ENCODE measurements at regions not wholly inside any gene's neighbourhood (a gene's known extent, or its start where the extent isn't known, plus 50 kb on each side); places are given as distances from the start of the nearest gene placed in this dataset.
"Not testable (repeated sequence)": the region's sequence is repeated elsewhere in the genome, so short reads cannot be mapped to it uniquely, and the experiment has no call there.

DNA sequence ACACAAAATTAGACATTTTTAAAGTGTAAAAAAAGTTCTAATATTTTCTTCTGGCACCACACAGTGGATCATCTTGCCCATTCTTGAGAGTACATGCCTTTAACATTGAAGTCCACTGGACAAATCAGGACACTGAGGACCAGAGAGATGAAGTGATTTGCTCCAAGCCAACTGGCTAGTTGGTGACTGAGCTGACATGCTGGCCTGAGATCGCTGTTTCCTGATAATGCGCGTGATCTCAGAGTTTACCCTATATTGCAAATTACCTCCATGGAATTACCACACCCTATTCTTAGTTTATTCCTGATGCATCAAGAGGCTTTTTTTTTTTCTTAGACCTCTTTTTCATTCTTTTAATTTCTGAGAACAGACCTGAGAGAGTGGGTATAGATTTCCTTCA, 432.8 kb downstream of the CD83 start:
- no peak overlapping the region for H3K27ac ChIP-seq (ENCODE audit: low read length, poor library complexity, severe bottlenecking)
- no peaks in the 10 kb centered on the region for H3K79me1 ChIP-seq (replicated peaks; ENCODE audit: low read length, poor library complexity, severe bottlenecking)
- H2BK120ac ChIP-seq (ENCODE audit: low read depth, low read length): no peak overlapping the region
- WGBS: 97% methylated on average over 3 of the region's 3 CpGs
- H3K9ac ChIP-seq (ENCODE audit: low read length): no peak overlapping the region
- H3K18ac ChIP-seq (ENCODE audit: low read depth in 1 of 2, low read length in 2 of 2): no peak overlapping the region
- no peaks in the 10 kb centered on the region for H3K36me3 ChIP-seq (ENCODE audit: control insufficient read depth in 1 of 2, insufficient read depth in 2 of 2, low read depth in 1 of 2, low read length in 2 of 2)
- H2BK15ac ChIP-seq (ENCODE audit: low read depth, poor library complexity, severe bottlenecking): no peak overlapping the region
- DNase-seq: no peak
- no peak overlapping the region for H2AK5ac ChIP-seq (ENCODE audit: low read length, severe bottlenecking)
- H3K4me2 ChIP-seq (ENCODE audit: low read length, poor library complexity, severe bottlenecking): no peak overlapping the region
- H2BK12ac ChIP-seq (ENCODE audit: low read length in 2 of 2): no peak overlapping the region
- no peak overlapping the region for H3K23ac ChIP-seq (ENCODE audit: low read length in 2 of 2)
- no peak overlapping the region for H4K8ac ChIP-seq (ENCODE audit: low read length)
- H3K4ac ChIP-seq (ENCODE audit: low read depth in 1 of 2, low read length in 2 of 2): no peak overlapping the region
- no peak overlapping the region for H2BK5ac ChIP-seq (ENCODE audit: low read depth, low read length, poor library complexity, severe bottlenecking)
- H2AFZ ChIP-seq (ENCODE audit: low read depth, low read length): no peak overlapping the region
- H4K91ac ChIP-seq (ENCODE audit: low read length): no peak overlapping the region
- no peaks in the 10 kb centered on the region for H3K9me3 ChIP-seq (ENCODE audit: control insufficient read depth, low read length)
- no peaks in the 10 kb centered on the region for H3K4me1 ChIP-seq (ENCODE audit: control insufficient read depth, insufficient read depth, low read depth, low read length)
- H3K14ac ChIP-seq (ENCODE audit: low read length in 2 of 2): no peak overlapping the region
- H3K27me3 ChIP-seq (ENCODE audit: control insufficient read depth in 1 of 2, insufficient read depth in 1 of 2, low read length in 2 of 2): peaks cover 0 to 6% of the 10 kb centered on the region in 2 experiments
- H3K4me3 ChIP-seq (ENCODE audit: insufficient read depth in 1 of 2, low read depth in 1 of 2, low read length in 2 of 2): no peak overlapping the region

DNA sequence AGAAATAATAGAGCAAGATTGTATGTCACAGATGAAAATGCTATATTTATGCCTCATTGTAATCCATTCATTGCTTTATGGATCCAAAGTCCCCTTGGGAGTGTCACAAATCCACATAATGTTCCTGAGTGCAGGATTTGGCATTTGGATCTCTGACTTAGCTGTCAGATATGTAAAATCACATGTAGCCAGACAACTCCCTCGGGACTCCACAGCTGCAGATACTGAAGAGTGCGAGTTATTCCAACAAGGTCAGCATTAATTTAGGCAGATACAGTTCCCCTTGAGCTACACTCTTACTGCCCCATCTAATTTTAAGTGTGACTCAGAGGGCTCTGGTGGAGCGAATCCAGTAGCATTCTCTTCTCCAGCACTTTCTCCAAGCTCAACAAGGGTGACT, 433.2 kb downstream of the CD83 start:
- Histone ChIP-seq H2BK15ac (ENCODE audit: low read depth, poor library complexity, severe bottlenecking) (no peak overlapping the region), H3K9me3 (ENCODE audit: control insufficient read depth, low read length) (no peaks in the 10 kb centered on the region), H2BK5ac (ENCODE audit: low read depth, low read length, poor library complexity, severe bottlenecking) (no peak overlapping the region), H3K27ac (ENCODE audit: low read length, poor library complexity, severe bottlenecking) (no peak overlapping the region), H3K27me3 (ENCODE audit: control insufficient read depth in 1 of 2, insufficient read depth in 1 of 2, low read length in 2 of 2) (peaks cover 0 to 6% of the 10 kb centered on the region in 2 experiments), H3K4ac (ENCODE audit: low read depth in 1 of 2, low read length in 2 of 2) (no peak overlapping the region), H3K4me1 (ENCODE audit: control insufficient read depth, insufficient read depth, low read depth, low read length) (no peaks in the 10 kb centered on the region), H2BK12ac (ENCODE audit: low read length in 2 of 2) (no peak overlapping the region), H3K9ac (ENCODE audit: low read length) (no peak overlapping the region), H2AK5ac (ENCODE audit: low read length, severe bottlenecking) (no peak overlapping the region), H3K14ac (ENCODE audit: low read length in 2 of 2) (no peak overlapping the region), H2AFZ (ENCODE audit: low read depth, low read length) (no peak overlapping the region), H3K4me3 (ENCODE audit: insufficient read depth in 1 of 2, low read depth in 1 of 2, low read length in 2 of 2) (peak overlapping the region in 1 of 2 experiments; percentile 19), H4K8ac (ENCODE audit: low read length) (no peak overlapping the region), H3K79me1 (replicated peaks; ENCODE audit: low read length, poor library complexity, severe bottlenecking) (no peaks in the 10 kb centered on the region), H2BK120ac (ENCODE audit: low read depth, low read length) (no peak overlapping the region), H3K4me2 (ENCODE audit: low read length, poor library complexity, severe bottlenecking) (no peak overlapping the region), H3K36me3 (ENCODE audit: control insufficient read depth in 1 of 2, insufficient read depth in 2 of 2, low read depth in 1 of 2, low read length in 2 of 2) (no peaks in the 10 kb centered on the region), H4K91ac (ENCODE audit: low read length) (no peak overlapping the region), H3K23ac (ENCODE audit: low read length in 2 of 2) (no peak overlapping the region), H3K18ac (ENCODE audit: low read depth in 1 of 2, low read length in 2 of 2) (no peak overlapping the region)
- 82% methylated on average over 3 of the region's 3 CpGs for WGBS
- no peak for DNase-seq

- H3K9ac ChIP-seq (ENCODE audit: low read length); H3K4me3 ChIP-seq (ENCODE audit: insufficient read depth in 1 of 2, low read depth in 1 of 2, low read length in 2 of 2); H3K4me1 ChIP-seq (ENCODE audit: control insufficient read depth, insufficient read depth, low read depth, low read length); H3K79me1 ChIP-seq (replicated peaks; ENCODE audit: low read length, poor library complexity, severe bottlenecking); H3K27ac ChIP-seq (ENCODE audit: low read length, poor library complexity, severe bottlenecking); H3K36me3 ChIP-seq (ENCODE audit: control insufficient read depth in 1 of 2, insufficient read depth in 2 of 2, low read depth in 1 of 2, low read length in 2 of 2); H2BK5ac ChIP-seq (ENCODE audit: low read depth, low read length, poor library complexity, severe bottlenecking); H2BK15ac ChIP-seq (ENCODE audit: low read depth, poor library complexity, severe bottlenecking); H4K91ac ChIP-seq (ENCODE audit: low read length); H3K14ac ChIP-seq (ENCODE audit: low read length in 2 of 2); H3K27me3 ChIP-seq (ENCODE audit: control insufficient read depth in 1 of 2, insufficient read depth in 1 of 2, low read length in 2 of 2); H3K18ac ChIP-seq (ENCODE audit: low read depth in 1 of 2, low read length in 2 of 2); H2AFZ ChIP-seq (ENCODE audit: low read depth, low read length); H2BK12ac ChIP-seq (ENCODE audit: low read length in 2 of 2); H2BK120ac ChIP-seq (ENCODE audit: low read depth, low read length); H4K8ac ChIP-seq (ENCODE audit: low read length); H3K4ac ChIP-seq (ENCODE audit: low read depth in 1 of 2, low read length in 2 of 2); H2AK5ac ChIP-seq (ENCODE audit: low read length, severe bottlenecking); H3K23ac ChIP-seq (ENCODE audit: low read length in 2 of 2); H3K9me3 ChIP-seq (ENCODE audit: control insufficient read depth, low read length); H3K4me2 ChIP-seq (ENCODE audit: low read length, poor library complexity, severe bottlenecking); DNase-seq: not testable (repeated sequence)
- over 99% methylated on average over 7 of the region's 8 CpGs for WGBS
Measured at GRCh38 chr6:14551601-14552000, 434.0 kb downstream of the CD83 start.

DNA sequence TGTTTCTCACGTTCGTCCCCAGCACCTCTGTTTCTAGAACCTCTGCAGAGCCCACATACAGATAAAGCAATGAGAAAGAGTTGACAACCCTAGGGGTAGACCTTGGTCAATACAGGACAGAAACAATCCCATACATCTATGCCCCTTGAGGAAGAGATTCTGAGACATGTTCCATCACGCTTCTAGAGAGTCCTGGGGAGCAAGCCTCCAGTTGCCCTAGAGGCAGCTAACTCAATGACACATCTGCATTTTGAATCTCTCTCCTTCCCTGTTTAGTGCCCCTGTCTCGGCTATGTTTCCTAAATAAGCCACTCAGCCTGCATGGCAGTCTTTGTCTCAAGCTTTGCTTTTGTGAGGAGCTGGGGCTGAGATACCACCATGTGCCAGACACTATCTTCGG, 435.3 kb downstream of the CD83 start:
- Histone ChIP-seq H3K14ac (ENCODE audit: low read length in 2 of 2) (no peak overlapping the region), H3K27me3 (ENCODE audit: control insufficient read depth in 1 of 2, insufficient read depth in 1 of 2, low read length in 2 of 2) (peaks cover 3 to 6% of the 10 kb centered on the region in 2 experiments), H4K8ac (ENCODE audit: low read length) (no peak overlapping the region), H3K9ac (ENCODE audit: low read length) (no peak overlapping the region), H3K4me3 (ENCODE audit: insufficient read depth in 1 of 2, low read depth in 1 of 2, low read length in 2 of 2) (no peak overlapping the region), H2AK5ac (ENCODE audit: low read length, severe bottlenecking) (no peak overlapping the region), H3K36me3 (ENCODE audit: control insufficient read depth in 1 of 2, insufficient read depth in 2 of 2, low read depth in 1 of 2, low read length in 2 of 2) (no peaks in the 10 kb centered on the region), H3K18ac (ENCODE audit: low read depth in 1 of 2, low read length in 2 of 2) (no peak overlapping the region), H3K79me1 (replicated peaks; ENCODE audit: low read length, poor library complexity, severe bottlenecking) (no peaks in the 10 kb centered on the region), H4K91ac (ENCODE audit: low read length) (peak overlapping the region; percentile 40), H2BK120ac (ENCODE audit: low read depth, low read length) (no peak overlapping the region), H3K4ac (ENCODE audit: low read depth in 1 of 2, low read length in 2 of 2) (no peak overlapping the region), H2AFZ (ENCODE audit: low read depth, low read length) (no peak overlapping the region), H3K27ac (ENCODE audit: low read length, poor library complexity, severe bottlenecking) (no peak overlapping the region), H2BK12ac (ENCODE audit: low read length in 2 of 2) (no peak overlapping the region), H3K23ac (ENCODE audit: low read length in 2 of 2) (no peak overlapping the region), H3K4me1 (ENCODE audit: control insufficient read depth, insufficient read depth, low read depth, low read length) (no peaks in the 10 kb centered on the region), H2BK15ac (ENCODE audit: low read depth, poor library complexity, severe bottlenecking) (no peak overlapping the region), H2BK5ac (ENCODE audit: low read depth, low read length, poor library complexity, severe bottlenecking) (no peak overlapping the region), H3K9me3 (ENCODE audit: control insufficient read depth, low read length) (no peaks in the 10 kb centered on the region), H3K4me2 (ENCODE audit: low read length, poor library complexity, severe bottlenecking) (no peak overlapping the region)
- DNase-seq: no peak
- 92% methylated on average over 5 of the region's 5 CpGs for WGBS

Measured in mesenchymal stem cell (in vitro differentiated cells and primary cell).